ENCODE measurements at regions not wholly inside any gene's neighbourhood (a gene's known extent, or its start where the extent isn't known, plus 50 kb on each side); places are given as distances from the start of the nearest gene placed in this dataset.

DNA sequence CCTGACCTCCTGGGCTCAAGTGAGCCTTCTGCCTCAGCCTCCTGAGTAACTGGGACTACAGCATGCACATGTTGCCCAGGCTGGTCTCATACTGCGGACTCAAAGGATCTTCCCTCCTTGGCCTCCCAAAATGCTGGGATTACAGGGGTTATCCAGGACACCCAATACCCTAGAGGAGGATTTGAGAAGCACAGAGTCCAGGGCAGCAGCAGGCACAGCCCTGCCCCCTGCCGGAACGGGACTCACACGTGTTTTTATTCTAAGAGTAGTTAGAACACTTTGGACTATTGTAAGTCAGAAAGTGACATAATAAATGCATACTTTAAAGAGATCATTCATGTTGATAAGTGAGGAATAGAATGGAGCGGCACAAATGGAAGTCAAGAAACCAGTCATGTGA, 80.2 kb downstream of the C6orf118 start:
- no peak for DNase-seq (ENCODE audit: low spot score)

DNA sequence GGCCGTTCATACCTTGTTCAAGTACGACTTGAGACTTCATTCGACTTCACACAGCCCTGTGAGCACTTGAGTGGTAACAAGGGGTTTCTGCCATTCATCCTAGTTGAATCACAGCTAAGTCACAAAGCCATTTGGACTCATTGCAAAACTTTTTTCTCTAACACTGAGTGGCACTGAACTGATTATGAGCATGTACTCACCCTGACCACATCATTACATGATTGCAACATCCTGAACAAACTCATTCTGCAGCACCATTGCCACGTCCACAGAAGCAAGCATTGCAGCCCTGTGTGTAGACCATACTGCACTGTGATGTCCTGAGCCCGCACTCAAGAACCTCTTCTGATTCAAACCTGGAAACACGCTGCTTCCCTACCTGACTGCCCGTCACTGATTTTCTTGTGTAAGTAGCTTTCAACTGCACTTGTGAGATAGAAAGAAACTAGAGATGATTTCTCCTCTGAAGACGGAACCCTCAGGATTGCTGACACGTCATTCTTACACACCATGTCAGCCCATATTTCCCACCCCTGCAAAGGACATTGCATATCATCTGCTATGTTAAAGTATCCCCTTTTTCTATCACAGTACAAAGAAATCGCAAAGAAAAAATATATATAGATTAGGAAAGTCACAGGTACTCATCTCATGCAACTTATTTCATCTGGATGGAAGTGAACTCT, 81.6 kb downstream of the C6orf118 start:
- DNase-seq (ENCODE audit: low spot score), result no peak

- DNase-seq (ENCODE audit: low spot score), result no peak
Measured at GRCh38 chr6:165223736-165224135, 85.7 kb downstream of the C6orf118 start.

- DNase-seq (ENCODE audit: low spot score), result no peak
Measured at GRCh38 chr6:165223101-165223500, 86.3 kb downstream of the C6orf118 start.

DNA sequence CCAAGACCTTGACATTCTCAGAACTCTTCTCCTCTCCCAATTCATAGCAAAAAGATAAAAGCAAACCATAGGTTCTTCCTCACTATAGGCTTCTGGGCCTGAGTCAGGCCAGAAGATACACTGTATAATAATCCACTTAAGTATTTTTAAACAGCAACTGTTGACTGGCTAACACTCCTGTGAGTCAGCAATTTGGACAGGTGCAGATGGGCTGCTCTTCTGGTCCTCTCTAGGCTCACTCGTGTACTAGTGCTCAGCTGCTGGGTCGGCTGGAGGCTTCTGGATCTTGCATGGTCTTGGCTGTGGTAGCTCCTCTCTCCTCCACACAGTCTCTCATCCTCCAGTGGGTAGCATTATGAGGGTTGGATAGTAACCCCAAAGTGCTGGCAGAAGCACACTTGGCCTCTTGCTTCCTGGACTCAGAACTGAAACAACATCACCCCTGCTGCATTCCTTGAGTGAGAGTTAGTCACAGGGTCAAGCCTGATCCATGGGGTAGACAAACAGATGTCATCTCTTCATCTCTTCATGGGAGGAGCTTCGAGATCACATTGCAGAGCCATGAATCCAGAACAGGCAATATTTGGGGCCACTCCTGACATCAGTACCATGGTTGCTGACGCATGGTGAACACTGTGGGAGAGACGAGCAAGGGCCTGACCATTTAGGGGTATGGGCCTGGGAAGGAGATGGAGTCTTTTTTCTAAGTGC, 86.9 kb downstream of the C6orf118 start:
- no peak for DNase-seq (ENCODE audit: low spot score)

DNA sequence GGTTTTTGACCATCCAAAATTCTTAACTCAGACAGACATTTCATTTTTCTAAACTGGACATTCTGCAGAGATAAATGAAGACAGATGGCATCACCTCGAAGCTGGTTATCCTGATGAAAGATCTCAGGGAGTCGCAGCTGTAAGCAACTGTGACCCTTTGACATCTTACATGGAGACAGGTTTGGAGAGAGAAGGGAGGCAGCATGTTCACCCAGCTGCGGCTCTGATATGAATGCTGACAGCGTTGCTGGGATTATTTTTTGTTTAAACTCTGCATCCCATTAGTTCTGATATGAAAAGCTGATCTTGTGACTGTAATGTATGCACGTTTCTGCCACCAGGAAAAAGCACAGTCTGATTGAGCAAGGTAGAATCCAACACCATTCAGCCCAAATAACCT, 89.4 kb downstream of the C6orf118 start:
- DNase-seq (ENCODE audit: low spot score), result no peak

DNA sequence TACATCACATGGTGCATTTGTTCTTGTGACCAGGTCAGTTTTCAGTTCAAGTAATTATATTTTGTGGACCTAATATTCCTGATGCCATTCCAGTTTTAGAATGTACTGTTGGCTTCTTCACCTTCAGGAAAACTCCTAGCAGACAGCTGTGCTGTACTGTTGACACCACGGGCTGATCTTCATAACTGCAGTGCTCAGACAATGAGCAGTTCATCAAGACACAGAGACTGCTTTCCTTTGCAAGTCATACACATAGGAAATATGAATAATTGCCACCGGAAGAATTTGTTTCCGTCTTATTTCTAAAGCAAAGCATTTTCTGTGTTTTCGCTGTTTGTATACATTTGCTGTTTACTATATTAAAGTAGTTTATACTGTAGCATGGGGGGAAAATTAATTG, 89.8 kb downstream of the C6orf118 start:
- DNase-seq (ENCODE audit: low spot score), result no peak

DNA sequence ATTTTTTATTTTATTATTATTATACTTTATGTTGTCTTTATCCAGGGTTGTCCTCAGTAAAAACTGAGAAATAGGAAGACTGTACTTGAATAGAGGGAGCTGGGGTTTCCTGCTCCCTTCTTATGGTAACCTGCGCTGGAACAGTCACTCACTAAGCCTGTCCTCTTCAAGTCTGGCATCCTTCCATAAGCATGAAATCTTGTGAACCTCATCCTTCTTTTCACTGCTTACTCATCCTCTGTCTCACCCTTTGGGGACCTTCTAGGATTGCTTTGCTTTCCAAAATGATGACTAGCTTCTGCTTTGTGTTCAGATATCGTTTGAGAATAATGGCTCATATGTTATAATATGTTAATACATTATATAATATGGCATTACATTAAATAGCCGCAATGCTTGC, 90.6 kb downstream of the C6orf118 start:
- no peak for DNase-seq (ENCODE audit: low spot score)

DNA sequence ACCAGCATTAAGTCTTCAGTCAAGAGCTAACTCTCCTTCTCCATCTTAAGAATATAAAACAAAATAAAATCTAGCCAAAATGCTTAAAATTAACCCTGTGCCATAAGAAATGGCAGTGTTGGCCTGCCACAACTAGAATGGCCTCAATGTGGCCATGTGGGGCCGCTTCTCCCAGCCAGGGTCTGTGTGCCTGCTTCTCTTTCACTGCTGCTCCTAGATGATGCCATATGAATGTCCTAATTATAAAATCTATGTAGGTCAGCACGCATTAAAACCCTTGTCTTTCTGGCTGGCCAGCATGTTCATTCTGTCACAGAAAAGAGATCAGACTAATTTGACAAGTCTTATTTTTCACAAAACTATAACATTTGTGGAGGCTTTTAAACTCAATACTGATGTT, 102.6 kb downstream of the C6orf118 start:
- DNase-seq (ENCODE audit: low spot score), result no peak

DNA sequence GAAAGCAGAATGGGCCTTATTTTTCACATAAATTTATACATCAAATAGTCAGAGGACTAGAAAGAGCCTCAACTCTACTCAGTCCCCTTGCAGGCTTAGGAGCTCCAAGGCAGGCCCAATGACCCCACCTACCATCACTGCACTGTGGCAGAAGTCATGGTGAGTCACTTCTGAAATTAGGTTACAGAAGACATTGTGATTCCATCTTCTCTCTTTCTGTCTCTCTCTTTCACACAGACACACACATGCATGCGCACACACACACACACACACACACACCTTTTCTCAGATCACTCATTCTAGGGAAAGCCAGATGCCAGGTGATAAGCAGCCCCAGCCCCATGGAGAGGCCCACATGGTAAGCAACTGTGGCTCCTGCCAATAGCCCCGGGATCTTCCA, 103.8 kb downstream of the C6orf118 start:
- no peak for DNase-seq (ENCODE audit: low spot score)

- no peak for DNase-seq (ENCODE audit: low spot score)
Measured at GRCh38 chr6:165204807-165205545, 104.4 kb downstream of the C6orf118 start.

GRCh38 chr6:165200178-165200577, 109.2 kb downstream of the C6orf118 start:
- no peak for DNase-seq (ENCODE audit: low spot score)

DNA sequence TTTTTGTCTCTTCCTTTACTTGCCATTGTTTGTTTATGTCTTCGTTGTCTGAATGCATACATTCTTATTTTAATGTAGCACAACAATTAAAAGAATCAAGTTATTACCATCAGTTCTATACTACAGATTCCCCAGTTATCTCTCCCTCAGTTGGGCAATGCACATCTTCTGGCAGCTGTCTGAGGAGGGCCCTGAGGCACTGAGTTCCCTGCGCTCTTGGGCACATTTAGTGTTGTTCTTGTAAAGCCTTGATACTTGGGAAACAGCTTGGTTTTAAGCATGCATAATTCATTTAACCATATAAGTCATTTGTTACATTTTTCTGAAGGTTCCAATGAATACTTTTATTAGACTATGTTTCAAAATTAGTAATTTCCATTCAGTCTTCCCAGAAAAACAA, 117.9 kb downstream of the C6orf118 start:
- no peak for DNase-seq (ENCODE audit: low spot score)

GRCh38 chr6:165186441-165187205, 122.8 kb downstream of the C6orf118 start:
- DNase-seq (ENCODE audit: low spot score), result no peak

DNA sequence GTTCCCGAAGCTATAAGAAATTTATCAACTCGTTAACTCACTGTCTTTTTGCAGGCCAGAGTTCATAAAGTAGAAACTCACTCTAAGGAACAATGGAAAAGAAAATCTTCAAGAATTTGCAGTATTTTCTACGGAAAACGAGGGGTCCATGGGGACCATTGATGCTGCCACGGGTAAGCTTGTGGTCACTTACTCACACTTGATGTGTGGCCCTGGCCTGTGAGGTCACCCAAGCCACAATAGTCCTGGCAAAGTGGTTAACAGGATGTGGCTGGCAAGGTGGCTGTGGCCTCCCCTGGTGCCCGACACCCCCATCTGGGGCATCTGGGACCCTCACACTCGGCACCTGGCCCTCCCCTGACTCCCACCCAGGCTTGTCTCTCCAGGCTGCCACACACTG, 123.4 kb downstream of the C6orf118 start:
- DNase-seq (ENCODE audit: low spot score), result no peak

- no peak for DNase-seq (ENCODE audit: low spot score)
Measured at GRCh38 chr6:165184192-165184979, 125.0 kb downstream of the C6orf118 start.

- no peak for DNase-seq (ENCODE audit: low spot score)
Measured at GRCh38 chr6:165183496-165184140, 125.8 kb downstream of the C6orf118 start.

DNA sequence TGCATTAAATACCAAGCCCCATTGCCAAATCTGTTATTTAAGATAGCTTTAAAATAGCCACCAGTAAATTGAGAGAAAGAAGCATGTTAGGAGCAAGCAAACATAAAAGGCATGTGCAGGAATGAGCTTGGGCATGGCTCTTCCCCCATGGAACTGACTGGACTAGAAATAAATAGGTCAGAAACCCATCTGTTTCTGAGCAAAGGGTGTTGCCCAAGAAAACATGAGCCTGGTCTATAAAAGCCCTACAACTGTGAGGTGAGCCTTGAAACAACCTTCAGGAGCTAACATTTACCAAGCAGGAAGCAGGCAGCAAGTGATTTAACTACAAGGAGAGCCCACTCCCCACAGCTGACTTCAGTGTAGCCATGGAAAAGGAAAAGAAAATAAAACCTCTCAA, 126.3 kb downstream of the C6orf118 start:
- no peak for DNase-seq (ENCODE audit: low spot score)

GRCh38 chr6:165181951-165182414, 127.4 kb downstream of the C6orf118 start:
- DNase-seq (ENCODE audit: low spot score), result no peak

DNA sequence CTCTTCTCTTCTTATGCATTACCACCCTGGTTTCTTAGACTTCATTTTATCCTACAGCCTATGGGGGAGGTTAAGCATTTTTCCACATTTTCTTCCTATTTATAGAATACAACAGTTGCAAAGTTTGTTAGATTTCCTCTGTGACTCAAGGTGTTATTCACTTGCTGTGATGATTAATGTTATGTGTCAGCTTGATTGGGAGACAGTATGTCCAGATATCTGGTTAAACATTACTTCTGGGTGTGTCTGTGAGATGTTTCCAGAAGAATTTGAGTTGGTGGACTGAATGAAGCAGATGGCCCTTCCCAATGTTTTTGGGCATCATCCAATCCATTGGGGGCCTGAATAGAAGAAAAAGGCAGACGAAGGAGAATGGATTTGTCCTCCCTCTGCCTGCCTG, 131.3 kb downstream of the C6orf118 start:
- DNase-seq (ENCODE audit: low spot score), result no peak

GRCh38 chr6:165173484-165173883, 135.9 kb downstream of the C6orf118 start:
- no peak for DNase-seq (ENCODE audit: low spot score)
